Choroid plexus epithelial cell (primary cell): ENCODE measurements at regions not wholly inside any gene's neighbourhood (a gene's known extent, or its start where the extent isn't known, plus 50 kb on each side); places are given as distances from the start of the nearest gene placed in this dataset.
A peak's percentile ranks its signal among the peaks of the same experiment; 100 is the strongest.
"Not testable (repeated sequence)": the region's sequence is repeated elsewhere in the genome, so short reads cannot be mapped to it uniquely, and the experiment has no call there.

Experiments used
- DNase-seq: peaks from one replicate; pipeline ENCODE4 v3.0.0-alpha.2; 2010; ENCODE audit warnings: low read depth
- H3K4me3 ChIP-seq: 2 replicates; pipeline ENCODE4 v1.5.1; 2011; ENCODE audit warnings: low read depth, mild to moderate bottlenecking, control low read depth, low read length, moderate library complexity
- TF ChIP-seq, protein P1 (sequence below): conservative IDR thresholded peaks from 2 replicates; pipeline ENCODE4 v1.5.1; 2011; ENCODE audit warnings: low read depth, mild to moderate bottlenecking, control low read depth, inconsistent platforms, low read length, moderate library complexity

DNA sequence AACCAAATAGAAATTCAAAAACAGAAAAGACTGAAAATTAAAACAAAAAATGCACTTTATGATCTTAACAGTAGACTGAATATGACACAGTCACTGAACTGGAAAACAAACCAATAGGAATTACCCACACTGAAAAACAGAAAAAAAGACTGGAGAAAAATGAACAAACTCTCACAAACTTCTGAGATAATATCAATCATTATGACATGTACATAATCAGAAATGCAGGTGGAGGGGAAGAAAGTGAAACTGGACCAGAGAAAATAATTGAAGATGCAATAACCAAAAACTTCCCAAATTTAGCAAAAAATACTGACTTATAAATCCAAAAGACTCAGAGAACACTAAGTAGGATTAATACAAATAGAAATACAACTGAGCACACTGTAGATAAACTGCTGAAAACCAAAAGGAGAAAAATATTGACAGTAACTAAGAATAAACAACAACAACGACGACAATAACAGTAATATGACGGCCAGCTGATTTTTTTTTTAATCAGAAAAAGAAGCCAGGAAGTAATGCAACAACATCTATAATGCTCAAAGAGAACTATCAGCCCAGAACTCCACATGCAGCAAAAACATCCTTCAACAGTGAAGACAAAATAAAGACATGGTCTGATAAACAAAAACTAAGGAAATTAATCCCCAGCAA lies 108.1 kb downstream of the ZFAND4 start:
- H3K4me3 ChIP-seq = no peak overlapping the region
- DNase-seq = no peak
- TF ChIP-seq, protein P1, sequence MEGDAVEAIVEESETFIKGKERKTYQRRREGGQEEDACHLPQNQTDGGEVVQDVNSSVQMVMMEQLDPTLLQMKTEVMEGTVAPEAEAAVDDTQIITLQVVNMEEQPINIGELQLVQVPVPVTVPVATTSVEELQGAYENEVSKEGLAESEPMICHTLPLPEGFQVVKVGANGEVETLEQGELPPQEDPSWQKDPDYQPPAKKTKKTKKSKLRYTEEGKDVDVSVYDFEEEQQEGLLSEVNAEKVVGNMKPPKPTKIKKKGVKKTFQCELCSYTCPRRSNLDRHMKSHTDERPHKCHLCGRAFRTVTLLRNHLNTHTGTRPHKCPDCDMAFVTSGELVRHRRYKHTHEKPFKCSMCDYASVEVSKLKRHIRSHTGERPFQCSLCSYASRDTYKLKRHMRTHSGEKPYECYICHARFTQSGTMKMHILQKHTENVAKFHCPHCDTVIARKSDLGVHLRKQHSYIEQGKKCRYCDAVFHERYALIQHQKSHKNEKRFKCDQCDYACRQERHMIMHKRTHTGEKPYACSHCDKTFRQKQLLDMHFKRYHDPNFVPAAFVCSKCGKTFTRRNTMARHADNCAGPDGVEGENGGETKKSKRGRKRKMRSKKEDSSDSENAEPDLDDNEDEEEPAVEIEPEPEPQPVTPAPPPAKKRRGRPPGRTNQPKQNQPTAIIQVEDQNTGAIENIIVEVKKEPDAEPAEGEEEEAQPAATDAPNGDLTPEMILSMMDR = no peak

DNA sequence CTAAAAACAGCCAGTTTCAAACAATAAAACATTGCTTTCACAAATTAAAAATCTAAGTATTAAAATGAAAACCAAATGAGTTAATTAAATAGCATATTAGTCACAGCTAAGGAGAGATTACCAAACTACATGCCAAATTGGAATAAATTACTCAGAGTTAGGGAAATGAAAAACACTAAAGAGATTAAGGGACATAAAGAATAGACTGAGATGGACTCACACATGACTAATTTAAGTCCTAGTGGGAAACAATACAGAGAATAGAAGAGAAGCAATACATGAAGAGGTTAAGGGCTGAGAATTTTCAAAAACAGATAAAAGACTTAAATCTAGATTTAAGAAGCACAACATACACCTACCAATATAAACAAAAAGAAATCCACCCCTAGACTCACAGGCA lies 110.6 kb downstream of the ZFAND4 start:
- no peak overlapping the region for H3K4me3 ChIP-seq
- TF ChIP-seq, protein P1 = no peak
- DNase-seq = no peak

DNA sequence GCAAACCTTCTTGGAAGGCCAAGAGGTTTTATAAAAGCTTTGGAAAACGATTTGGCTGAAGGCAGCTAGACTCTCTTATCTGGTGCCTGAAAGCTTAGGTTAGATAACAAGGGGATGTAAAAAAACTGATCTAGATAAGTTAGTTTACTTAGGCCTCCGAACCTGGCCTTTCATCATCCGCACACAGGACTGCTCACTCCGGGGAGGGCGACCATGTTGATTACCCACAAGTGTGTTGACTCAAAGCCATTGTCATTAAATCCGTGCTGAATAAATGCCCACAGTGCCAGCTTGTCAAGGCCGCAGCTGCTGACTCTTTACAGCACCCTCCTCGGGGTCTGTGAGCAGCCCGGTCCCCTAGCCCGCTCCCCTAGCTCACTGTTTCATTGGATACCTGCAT lies 112.3 kb downstream of the ZFAND4 start:
- DNase-seq = no peak
- H3K4me3 ChIP-seq = no peak overlapping the region
- TF ChIP-seq, protein P1 = no peak

DNA sequence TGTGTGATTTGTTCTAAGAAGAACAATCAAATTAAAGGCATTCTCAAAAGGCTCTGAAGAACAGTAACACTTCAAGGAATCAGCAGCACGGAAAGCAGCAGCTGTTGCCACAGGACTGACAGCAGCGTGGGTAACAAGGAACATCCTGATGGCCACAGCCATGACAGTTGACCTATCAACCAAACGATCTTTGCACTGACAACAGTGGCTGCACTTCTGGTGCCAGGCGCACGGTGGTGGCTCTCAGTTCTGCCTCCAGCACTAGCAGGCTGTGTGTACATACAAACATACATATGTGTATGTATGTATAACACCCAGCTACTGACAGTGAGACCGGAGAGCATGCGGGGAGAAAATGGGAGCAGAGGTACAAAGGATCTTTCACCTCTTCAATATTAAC lies 114.1 kb downstream of the ZFAND4 start:
- H3K4me3 ChIP-seq = no peak overlapping the region
- TF ChIP-seq, protein P1 = no peak
- no peak for DNase-seq

DNA sequence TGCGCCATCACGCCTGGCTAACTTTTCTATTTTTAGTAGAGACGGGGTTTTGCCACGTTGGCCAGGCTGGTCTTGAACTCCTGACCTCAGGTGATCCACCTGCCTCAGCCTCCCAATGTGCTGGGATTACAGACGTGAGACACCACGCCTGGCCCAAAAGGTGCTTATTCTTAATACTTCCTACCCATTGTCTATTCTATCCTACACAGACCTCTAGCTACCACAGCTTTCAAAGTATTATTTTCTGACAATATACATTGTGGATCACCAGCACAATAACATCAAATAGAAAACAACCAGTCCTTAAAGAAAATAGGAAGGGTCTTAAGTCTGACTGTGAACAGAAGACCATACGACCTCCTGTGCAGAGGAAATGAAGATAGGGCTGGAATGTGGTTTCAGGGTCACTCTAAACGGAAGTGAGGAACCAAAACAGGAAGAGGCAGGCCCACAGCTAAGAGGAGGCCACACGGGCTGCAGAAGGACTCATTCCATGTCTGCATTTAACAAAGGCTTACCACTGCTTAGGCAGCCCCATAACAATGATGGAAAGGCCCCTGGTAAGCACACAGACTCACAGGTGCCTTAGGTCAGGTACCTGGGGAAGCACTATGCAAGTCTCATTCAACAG lies 115.2 kb downstream of the ZFAND4 start:
- no peak overlapping the region for H3K4me3 ChIP-seq

DNA sequence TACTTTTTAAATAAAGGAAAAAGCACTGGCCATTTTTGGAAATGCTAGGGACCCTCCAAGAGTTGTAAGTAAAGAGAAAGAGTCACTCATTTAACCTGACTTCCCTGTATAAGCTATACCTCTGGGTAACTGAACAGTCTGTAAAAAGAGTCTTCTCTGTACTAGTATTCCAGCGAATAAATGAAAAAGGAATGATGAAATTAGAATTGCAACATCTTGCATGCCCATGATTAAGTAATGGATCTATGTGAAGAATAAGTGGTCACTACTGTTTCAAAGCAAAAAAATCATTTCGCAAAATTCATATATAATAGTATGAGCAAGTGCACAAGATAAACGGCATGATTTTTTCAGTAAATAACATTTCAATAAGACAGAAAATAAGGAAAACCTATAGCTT lies 116.8 kb downstream of the ZFAND4 start:
- DNase-seq = peak; percentile 51
- TF ChIP-seq, protein P1 = no peak
- H3K4me3 ChIP-seq = no peak overlapping the region

More for the DNA sequence above, 115.2 kb downstream of the ZFAND4 start:
- peak; percentile 44 for DNase-seq
- TF ChIP-seq, protein P1 = no peak

DNA sequence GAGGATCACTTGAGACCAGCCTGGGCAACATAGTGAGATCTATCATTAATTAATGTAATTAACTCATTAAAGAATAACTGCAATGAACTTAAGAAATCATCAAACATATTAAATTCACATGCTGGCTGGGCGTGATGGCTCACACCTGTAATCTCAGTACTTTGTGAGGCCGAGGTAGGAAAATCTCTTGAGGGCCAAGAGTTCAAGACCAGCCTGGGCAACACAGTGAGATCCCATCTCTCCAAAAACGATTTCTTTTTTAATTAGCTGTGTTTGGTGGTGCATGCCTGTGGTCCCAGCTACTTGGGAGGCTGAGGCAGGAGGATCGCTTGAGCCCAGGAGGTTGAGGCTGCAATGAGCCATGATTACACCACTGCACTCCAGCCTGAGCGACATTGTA lies 117.2 kb downstream of the ZFAND4 start:
- DNase-seq, H3K4me3 ChIP-seq: not testable (repeated sequence)
